Sigmoid colon (tissue), 4 donors: ENCODE measurements at regions not wholly inside any gene's neighbourhood (a gene's known extent, or its start where the extent isn't known, plus 50 kb on each side); places are given as distances from the start of the nearest gene placed in this dataset.

Experiments used
- EP300 ChIP-seq, 4 donors: sonication (generic); formaldehyde crosslinking; IDR thresholded peaks; one replicate each; pipeline ENCODE4 v1.6.1; 2017; ENCODE audit warnings: antibody characterized with exemption in 4 of 4
- POLR2A ChIP-seq, 2 donors: fragments of 450-650 bp; IDR thresholded peaks; one replicate each; pipeline ENCODE4 v1.6.1; 2016; ENCODE audit warnings: antibody characterized with exemption in 2 of 2, mild to moderate bottlenecking in 2 of 2, moderate library complexity in 2 of 2
- TF ChIP-seq, protein P1 (sequence below), 4 experiments: fragments of 450-650 bp in 3 of 4; fragments of 200-600 bp in 1 of 4; IDR thresholded peaks; one replicate each; pipeline ENCODE4 v1.5.1; 2016 to 2019; ENCODE audit warnings: antibody characterized with exemption in 4 of 4, mild to moderate bottlenecking in 3 of 4, moderate library complexity in 2 of 4

DNA sequence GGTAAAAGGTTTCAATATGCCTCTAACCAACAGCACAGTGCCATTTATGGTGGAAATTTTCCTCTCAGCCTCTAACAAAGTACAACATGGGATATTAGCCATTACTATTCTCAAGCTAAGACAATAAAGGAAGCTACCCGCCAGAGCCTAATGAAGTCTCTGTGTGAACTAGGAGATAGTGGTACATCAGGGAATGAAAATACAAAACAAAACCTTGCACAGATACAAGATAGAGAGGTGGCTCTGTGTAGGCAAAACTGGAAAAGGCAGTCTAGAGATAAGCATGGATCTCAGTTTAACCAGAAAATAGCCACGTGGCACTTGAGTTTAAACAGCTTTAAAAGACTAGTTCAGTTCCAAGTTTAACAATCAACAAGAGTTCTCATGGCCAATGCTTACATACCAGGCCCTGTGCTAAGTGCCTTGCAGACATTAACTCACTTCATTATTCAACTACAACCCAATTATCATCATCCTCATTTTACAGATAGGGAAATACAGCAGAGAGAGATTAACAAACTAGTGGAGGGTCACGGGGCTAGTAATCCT is 279.3 kb downstream of the IGSF11 start:
- TF ChIP-seq, protein P1, sequence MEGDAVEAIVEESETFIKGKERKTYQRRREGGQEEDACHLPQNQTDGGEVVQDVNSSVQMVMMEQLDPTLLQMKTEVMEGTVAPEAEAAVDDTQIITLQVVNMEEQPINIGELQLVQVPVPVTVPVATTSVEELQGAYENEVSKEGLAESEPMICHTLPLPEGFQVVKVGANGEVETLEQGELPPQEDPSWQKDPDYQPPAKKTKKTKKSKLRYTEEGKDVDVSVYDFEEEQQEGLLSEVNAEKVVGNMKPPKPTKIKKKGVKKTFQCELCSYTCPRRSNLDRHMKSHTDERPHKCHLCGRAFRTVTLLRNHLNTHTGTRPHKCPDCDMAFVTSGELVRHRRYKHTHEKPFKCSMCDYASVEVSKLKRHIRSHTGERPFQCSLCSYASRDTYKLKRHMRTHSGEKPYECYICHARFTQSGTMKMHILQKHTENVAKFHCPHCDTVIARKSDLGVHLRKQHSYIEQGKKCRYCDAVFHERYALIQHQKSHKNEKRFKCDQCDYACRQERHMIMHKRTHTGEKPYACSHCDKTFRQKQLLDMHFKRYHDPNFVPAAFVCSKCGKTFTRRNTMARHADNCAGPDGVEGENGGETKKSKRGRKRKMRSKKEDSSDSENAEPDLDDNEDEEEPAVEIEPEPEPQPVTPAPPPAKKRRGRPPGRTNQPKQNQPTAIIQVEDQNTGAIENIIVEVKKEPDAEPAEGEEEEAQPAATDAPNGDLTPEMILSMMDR (IDR thresholded peaks at IDR 0.05): no peak
- TF ChIP-seq EP300 (IDR thresholded peaks at IDR 0.05): no peak
- no peak for TF ChIP-seq POLR2A (IDR thresholded peaks at IDR 0.05)
